Activated CD4-positive, alpha-beta memory T cell treated with anti-CD3 and anti-CD28 coated beads for 36 hours (primary cell): ENCODE measurements at regions not wholly inside any gene's neighbourhood (a gene's known extent, or its start where the extent isn't known, plus 50 kb on each side); places are given as distances from the start of the nearest gene placed in this dataset. TPM values are rescaled to one million over a fixed set of nuclear protein-coding genes. Genes with fewer than 3 reads are reported as not detected.

Experiments used
- CTCF ChIA-PET: fragments of 350-600 bp; sonication (Branson Sonifier 250); formaldehyde crosslinking; loops from one replicate; lab custom pipeline; 2021; ENCODE audit warnings: antibody characterized with exemption, inconsistent platforms; lab: Charles Lee
- POLR2A ChIA-PET: fragments of 350-600 bp; sonication (Branson Sonifier 250); formaldehyde crosslinking; loops from one replicate; lab custom pipeline; 2021; ENCODE audit warnings: antibody characterized with exemption; lab: Charles Lee
- DNase-seq: peaks from one replicate; pipeline ENCODE4 v3.0.0-alpha.2; 2020
- H3K27ac Mint-ChIP-seq: one replicate; pipeline ENCODE4 v1.8.0; 2021; ENCODE audit warnings: mixed read lengths
- H3K27me3 Mint-ChIP-seq: one replicate; pipeline ENCODE4 v1.8.0; 2021; ENCODE audit warnings: mixed read lengths
- H3K36me3 Mint-ChIP-seq: one replicate; pipeline ENCODE4 v1.8.0; 2021; ENCODE audit warnings: mixed read lengths
- H3K4me1 Mint-ChIP-seq: one replicate; pipeline ENCODE4 v1.8.0; 2021; ENCODE audit warnings: low read depth, mixed read lengths
- H3K4me3 Mint-ChIP-seq: one replicate; pipeline ENCODE4 v1.8.0; 2021; ENCODE audit warnings: mild to moderate bottlenecking, mixed read lengths
- H3K9me3 Mint-ChIP-seq: one replicate; pipeline ENCODE4 v1.8.0; 2021; ENCODE audit warnings: mixed read lengths
- intact Hi-C: fragments of 100-400 bp; cut with micrococcal nuclease; formaldehyde crosslinking; loops from one replicate; pipeline ENCODE4 v1.15.1; 2023
- microRNA-seq: library from miRNA; unstranded; fragments of <30 nt; microRNA quantifications from one replicate; pipeline ENCODE4 v1.2.0, GENCODE V29; 2022; ENCODE audit warnings: borderline number of aligned reads, borderline microRNAs expressed, borderline replicate concordance

GRCh38 chr12:16668198-16668597 is 62.2 kb upstream of the LMO3 start:
- CTCF ChIA-PET, result no interaction called here
- POLR2A ChIA-PET, result no interaction called here
- intact Hi-C loops, result no loop called here
- no peak for DNase-seq
- no peaks in the 10 kb centered on the region for H3K36me3 Mint-ChIP-seq
- H3K27me3 Mint-ChIP-seq, result no peaks in the 10 kb centered on the region
- no peaks in the 10 kb centered on the region for H3K4me1 Mint-ChIP-seq
- H3K9me3 Mint-ChIP-seq, result peaks cover 6% of the 10 kb centered on the region
- H3K4me3 Mint-ChIP-seq, result no peak overlapping the region
- no peak overlapping the region for H3K27ac Mint-ChIP-seq

- Mint-ChIP-seq H3K36me3 (no peaks in the 10 kb centered on the region), H3K4me1 (no peaks in the 10 kb centered on the region), H3K27ac (no peak overlapping the region), H3K9me3 (peaks cover 43% of the 10 kb centered on the region), H3K4me3 (no peak overlapping the region), H3K27me3 (no peaks in the 10 kb centered on the region)
- intact Hi-C loops, result no loop called here
- POLR2A ChIA-PET, result no interaction called here
- DNase-seq, result no peak
- CTCF ChIA-PET, result no interaction called here
These were observed 52.7 kb upstream of the LMO3 start for GRCh38 chr12:16658699-16659098.

Small RNA genes lying in the stretch of these regions (microRNA-seq; reads per million reads assigned to microRNA genes)
- not detected for gene MIR3974
